Progenitor cell of endocrine pancreas (in vitro differentiated cells): ENCODE measurements at regions not wholly inside any gene's neighbourhood (a gene's known extent, or its start where the extent isn't known, plus 50 kb on each side); places are given as distances from the start of the nearest gene placed in this dataset.

Source experiments
- DNase-seq: peaks from one replicate; pipeline ENCODE4 v3.0.0; 2021; ENCODE audit warnings: low spot score; ENCODE audit not compliant: unreplicated experiment
- H3K27ac Mint-ChIP-seq: 2 replicates; pipeline ENCODE4 v1.8.0; 2021; ENCODE audit warnings: mild to moderate bottlenecking, moderate library complexity, mixed read lengths
- H3K27me3 Mint-ChIP-seq: 2 replicates; pipeline ENCODE4 v1.8.0; 2021; ENCODE audit warnings: mixed read lengths
- H3K36me3 Mint-ChIP-seq: 2 replicates; pipeline ENCODE4 v1.8.0; 2022; ENCODE audit warnings: mixed read lengths; ENCODE audit not compliant: insufficient read depth
- H3K4me1 Mint-ChIP-seq: 2 replicates; pipeline ENCODE4 v1.8.0; 2021; ENCODE audit warnings: low read depth, mixed read lengths
- H3K4me3 Mint-ChIP-seq: 2 replicates; pipeline ENCODE4 v1.8.0; 2021; ENCODE audit warnings: low read depth, mild to moderate bottlenecking, moderate library complexity, mixed read lengths
- H3K9me3 Mint-ChIP-seq: 2 replicates; pipeline ENCODE4 v1.8.0; 2021; ENCODE audit warnings: low read depth, mixed read lengths
- TF ChIP-seq, protein P1 (sequence below): fragments of 200-600 bp; sonication (generic); IDR thresholded peaks from one replicate; pipeline ENCODE4 v1.5.0; 2021; ENCODE audit warnings: antibody characterized with exemption, mild to moderate bottlenecking; ENCODE audit not compliant: unreplicated experiment

- TF ChIP-seq, protein P1, sequence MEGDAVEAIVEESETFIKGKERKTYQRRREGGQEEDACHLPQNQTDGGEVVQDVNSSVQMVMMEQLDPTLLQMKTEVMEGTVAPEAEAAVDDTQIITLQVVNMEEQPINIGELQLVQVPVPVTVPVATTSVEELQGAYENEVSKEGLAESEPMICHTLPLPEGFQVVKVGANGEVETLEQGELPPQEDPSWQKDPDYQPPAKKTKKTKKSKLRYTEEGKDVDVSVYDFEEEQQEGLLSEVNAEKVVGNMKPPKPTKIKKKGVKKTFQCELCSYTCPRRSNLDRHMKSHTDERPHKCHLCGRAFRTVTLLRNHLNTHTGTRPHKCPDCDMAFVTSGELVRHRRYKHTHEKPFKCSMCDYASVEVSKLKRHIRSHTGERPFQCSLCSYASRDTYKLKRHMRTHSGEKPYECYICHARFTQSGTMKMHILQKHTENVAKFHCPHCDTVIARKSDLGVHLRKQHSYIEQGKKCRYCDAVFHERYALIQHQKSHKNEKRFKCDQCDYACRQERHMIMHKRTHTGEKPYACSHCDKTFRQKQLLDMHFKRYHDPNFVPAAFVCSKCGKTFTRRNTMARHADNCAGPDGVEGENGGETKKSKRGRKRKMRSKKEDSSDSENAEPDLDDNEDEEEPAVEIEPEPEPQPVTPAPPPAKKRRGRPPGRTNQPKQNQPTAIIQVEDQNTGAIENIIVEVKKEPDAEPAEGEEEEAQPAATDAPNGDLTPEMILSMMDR = no peak
- Mint-ChIP-seq H3K4me1 (peaks cover 12% of the 10 kb centered on the region), H3K27me3 (no peaks in the 10 kb centered on the region), H3K36me3 (peaks cover 6% of the 10 kb centered on the region), H3K9me3 (peaks cover 9% of the 10 kb centered on the region), H3K27ac (no peak overlapping the region), H3K4me3 (no peak overlapping the region)
- no peak for DNase-seq
Observed at GRCh38 chr14:82647088-82647810, 1113.6 kb upstream of the SEL1L start.

- H3K9me3 Mint-ChIP-seq = peaks cover 7% of the 10 kb centered on the region
- DNase-seq = no peak
- H3K27me3 Mint-ChIP-seq = no peaks in the 10 kb centered on the region
- H3K4me3 Mint-ChIP-seq = no peak overlapping the region
- TF ChIP-seq, protein P1 = no peak
- H3K27ac Mint-ChIP-seq = no peak overlapping the region
- H3K36me3 Mint-ChIP-seq = peaks cover 6% of the 10 kb centered on the region
- no peaks in the 10 kb centered on the region for H3K4me1 Mint-ChIP-seq
Observed at GRCh38 chr14:82655770-82656169, 1122.1 kb upstream of the SEL1L start.

DNA sequence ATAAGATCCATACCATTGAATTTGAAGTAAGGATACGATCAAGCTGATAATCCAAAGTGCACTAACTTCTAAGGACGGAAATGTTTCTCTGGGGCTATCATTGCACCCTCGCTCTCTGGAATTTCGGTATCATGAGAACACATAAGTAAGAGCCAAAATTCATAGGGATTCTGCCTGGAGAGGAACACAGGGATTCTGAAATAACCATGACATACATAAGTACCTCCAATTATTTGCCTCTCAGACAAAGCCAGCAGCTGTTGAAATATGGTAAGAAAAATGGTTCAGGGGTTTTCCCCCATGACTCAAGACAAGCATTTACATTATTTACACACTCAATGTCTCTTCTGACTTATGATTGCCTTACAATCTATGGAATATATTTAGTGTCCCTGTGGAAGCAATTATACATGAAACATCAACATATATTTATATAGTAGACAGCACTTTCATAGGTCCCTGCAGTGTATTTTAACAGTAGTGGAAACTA lies 1123.6 kb upstream of the SEL1L start:
- no peak for DNase-seq
- H3K4me1 Mint-ChIP-seq = no peaks in the 10 kb centered on the region
- TF ChIP-seq, protein P1 = no peak
- H3K4me3 Mint-ChIP-seq = no peak overlapping the region
- H3K27me3 Mint-ChIP-seq = no peaks in the 10 kb centered on the region
- H3K36me3 Mint-ChIP-seq = no peaks in the 10 kb centered on the region
- no peak overlapping the region for H3K27ac Mint-ChIP-seq
- no peaks in the 10 kb centered on the region for H3K9me3 Mint-ChIP-seq

DNA sequence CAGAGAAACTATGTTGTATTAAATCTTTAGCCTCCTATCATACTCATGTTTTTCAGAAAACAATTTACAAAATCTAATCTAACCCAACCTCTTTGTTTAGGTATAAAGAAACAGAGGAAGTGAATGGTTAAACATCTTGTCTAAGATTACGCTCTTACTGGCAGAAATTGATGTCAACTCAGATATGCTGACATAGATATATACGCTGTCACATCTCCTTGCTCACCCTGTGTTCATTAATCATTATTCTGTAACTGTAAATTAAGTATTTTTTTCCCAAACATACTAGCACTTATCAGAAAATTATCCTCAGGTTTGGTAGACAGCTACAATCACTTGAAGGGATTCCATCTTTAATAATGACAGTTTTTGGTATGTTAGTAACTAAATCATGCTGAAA lies 1127.6 kb upstream of the SEL1L start:
- Mint-ChIP-seq H3K4me1 (no peaks in the 10 kb centered on the region), H3K27ac (no peak overlapping the region), H3K9me3 (no peaks in the 10 kb centered on the region), H3K36me3 (no peaks in the 10 kb centered on the region), H3K4me3 (no peak overlapping the region), H3K27me3 (no peaks in the 10 kb centered on the region)
- TF ChIP-seq, protein P1 = no peak
- DNase-seq = no peak

- TF ChIP-seq, protein P1 = no peak
- H3K9me3 Mint-ChIP-seq = no peaks in the 10 kb centered on the region
- no peak for DNase-seq
Observed at GRCh38 chr14:82667006-82667405, 1133.4 kb upstream of the SEL1L start.

More at GRCh38 chr14:82667006-82667405, 1133.4 kb upstream of the SEL1L start:
- no peak overlapping the region for H3K4me3 Mint-ChIP-seq
- no peaks in the 10 kb centered on the region for H3K4me1 Mint-ChIP-seq
- H3K27ac Mint-ChIP-seq = no peak overlapping the region
- no peaks in the 10 kb centered on the region for H3K36me3 Mint-ChIP-seq
- no peaks in the 10 kb centered on the region for H3K27me3 Mint-ChIP-seq
